ENCODE measurements at regions not wholly inside any gene's neighbourhood (a gene's known extent, or its start where the extent isn't known, plus 50 kb on each side); places are given as distances from the start of the nearest gene placed in this dataset.
"Not testable (repeated sequence)": the region's sequence is repeated elsewhere in the genome, so short reads cannot be mapped to it uniquely, and the experiment has no call there.

GRCh38 chr13:44778761-44779484 lies 202.8 kb upstream of the TSC22D1 start:
- H3K9me3 ChIP-seq (ENCODE audit: control insufficient read depth, low read length, poor library complexity, severe bottlenecking), result no peaks in the 10 kb centered on the region
- ATAC-seq (no peak), DNase-seq (no peak)
- H3K27me3 Mint-ChIP-seq, result no peaks in the 10 kb centered on the region
- H3K27ac Mint-ChIP-seq, result no peak overlapping the region
- H3K4me3 Mint-ChIP-seq, result no peak overlapping the region
- no peaks in the 10 kb centered on the region for H3K4me1 Mint-ChIP-seq
- no peaks in the 10 kb centered on the region for H3K36me3 Mint-ChIP-seq (ENCODE audit: low read depth)

- not testable (repeated sequence) for H3K9me3 ChIP-seq (ENCODE audit: control insufficient read depth, low read length, poor library complexity, severe bottlenecking); H3K36me3 Mint-ChIP-seq (ENCODE audit: low read depth); H3K4me1 Mint-ChIP-seq; H3K4me3 Mint-ChIP-seq; H3K27me3 Mint-ChIP-seq; H3K27ac Mint-ChIP-seq; ATAC-seq; DNase-seq
Measured at GRCh38 chr13:44775290-44775689, 199.2 kb upstream of the TSC22D1 start.

- H3K27ac Mint-ChIP-seq, result no peak overlapping the region
- no peak overlapping the region for H3K4me3 Mint-ChIP-seq
- H3K36me3 Mint-ChIP-seq (ENCODE audit: low read depth), result no peaks in the 10 kb centered on the region
- ATAC-seq (no peak), DNase-seq (no peak)
- H3K27me3 Mint-ChIP-seq, result no peaks in the 10 kb centered on the region
- H3K4me1 Mint-ChIP-seq, result peaks cover 29% of the 10 kb centered on the region
- no peaks in the 10 kb centered on the region for H3K9me3 ChIP-seq (ENCODE audit: control insufficient read depth, low read length, poor library complexity, severe bottlenecking)
Measured at GRCh38 chr13:44770951-44771350, 194.8 kb upstream of the TSC22D1 start.

- DNase-seq (no peak), ATAC-seq (no peak)
- H3K4me1 Mint-ChIP-seq, result peaks cover 30% of the 10 kb centered on the region
- no peak overlapping the region for H3K4me3 Mint-ChIP-seq
- no peaks in the 10 kb centered on the region for H3K27me3 Mint-ChIP-seq
- no peaks in the 10 kb centered on the region for H3K36me3 Mint-ChIP-seq (ENCODE audit: low read depth)
- no peaks in the 10 kb centered on the region for H3K9me3 ChIP-seq (ENCODE audit: control insufficient read depth, low read length, poor library complexity, severe bottlenecking)
- peak overlapping the region; percentile 89 for H3K27ac Mint-ChIP-seq
Measured at GRCh38 chr13:44769686-44770085, 193.6 kb upstream of the TSC22D1 start.

GRCh38 chr13:44768775-44769581 lies 192.8 kb upstream of the TSC22D1 start:
- no peak for DNase-seq
- Mint-ChIP-seq H3K4me3 (no peak overlapping the region), H3K4me1 (peaks cover 32% of the 10 kb centered on the region), H3K27me3 (no peaks in the 10 kb centered on the region), H3K27ac (peak overlapping the region; percentile 89), H3K36me3 (ENCODE audit: low read depth) (no peaks in the 10 kb centered on the region)
- peak; percentile 2 for ATAC-seq
- H3K9me3 ChIP-seq (ENCODE audit: control insufficient read depth, low read length, poor library complexity, severe bottlenecking), result no peaks in the 10 kb centered on the region

GRCh38 chr13:44768239-44768638 lies 192.1 kb upstream of the TSC22D1 start:
- no peaks in the 10 kb centered on the region for H3K36me3 Mint-ChIP-seq (ENCODE audit: low read depth)
- peak; percentile 92 for ATAC-seq
- no peaks in the 10 kb centered on the region for H3K27me3 Mint-ChIP-seq
- H3K9me3 ChIP-seq (ENCODE audit: control insufficient read depth, low read length, poor library complexity, severe bottlenecking), result no peaks in the 10 kb centered on the region
- peak overlapping the region; percentile 10 for H3K4me3 Mint-ChIP-seq
- peak overlapping the region; percentile 89 for H3K27ac Mint-ChIP-seq
- peak in 1 of 3 donors; percentile 13 for DNase-seq
- peaks cover 32% of the 10 kb centered on the region for H3K4me1 Mint-ChIP-seq

GRCh38 chr13:44765001-44765471 lies 188.9 kb upstream of the TSC22D1 start:
- Mint-ChIP-seq H3K36me3 (ENCODE audit: low read depth) (no peaks in the 10 kb centered on the region), H3K27ac (no peak overlapping the region), H3K27me3 (no peaks in the 10 kb centered on the region), H3K4me3 (no peak overlapping the region), H3K4me1 (peaks cover 29% of the 10 kb centered on the region)
- ATAC-seq, result no peak
- DNase-seq, result no peak
- H3K9me3 ChIP-seq (ENCODE audit: control insufficient read depth, low read length, poor library complexity, severe bottlenecking), result no peaks in the 10 kb centered on the region

- H3K36me3 Mint-ChIP-seq (ENCODE audit: low read depth), result no peaks in the 10 kb centered on the region
- no peak overlapping the region for H3K4me3 Mint-ChIP-seq
- H3K27ac Mint-ChIP-seq, result no peak overlapping the region
- DNase-seq, result no peak
- no peaks in the 10 kb centered on the region for H3K9me3 ChIP-seq (ENCODE audit: control insufficient read depth, low read length, poor library complexity, severe bottlenecking)
- H3K27me3 Mint-ChIP-seq, result no peaks in the 10 kb centered on the region
- no peak for ATAC-seq
- H3K4me1 Mint-ChIP-seq, result peaks cover 24% of the 10 kb centered on the region
Measured at GRCh38 chr13:44764302-44764692, 188.2 kb upstream of the TSC22D1 start.

GRCh38 chr13:44763615-44764301 lies 187.6 kb upstream of the TSC22D1 start:
- Mint-ChIP-seq H3K27me3 (no peaks in the 10 kb centered on the region), H3K36me3 (ENCODE audit: low read depth) (no peaks in the 10 kb centered on the region), H3K4me1 (peaks cover 21% of the 10 kb centered on the region), H3K27ac (peak overlapping the region; percentile 14), H3K4me3 (no peak overlapping the region)
- ATAC-seq (no peak), DNase-seq (no peak)
- H3K9me3 ChIP-seq (ENCODE audit: control insufficient read depth, low read length, poor library complexity, severe bottlenecking), result no peaks in the 10 kb centered on the region

GRCh38 chr13:44762911-44763310 lies 186.8 kb upstream of the TSC22D1 start:
- ATAC-seq, result no peak
- no peak for DNase-seq
- H3K9me3 ChIP-seq (ENCODE audit: control insufficient read depth, low read length, poor library complexity, severe bottlenecking), result no peaks in the 10 kb centered on the region
- Mint-ChIP-seq H3K27ac (no peak overlapping the region), H3K4me3 (no peak overlapping the region), H3K36me3 (ENCODE audit: low read depth) (no peaks in the 10 kb centered on the region), H3K4me1 (peaks cover 17% of the 10 kb centered on the region), H3K27me3 (no peaks in the 10 kb centered on the region)

GRCh38 chr13:44760434-44760833 lies 184.3 kb upstream of the TSC22D1 start:
- Mint-ChIP-seq H3K4me1 (peaks cover 15% of the 10 kb centered on the region), H3K27ac (no peak overlapping the region), H3K36me3 (ENCODE audit: low read depth) (no peaks in the 10 kb centered on the region), H3K4me3 (no peak overlapping the region), H3K27me3 (no peaks in the 10 kb centered on the region)
- H3K9me3 ChIP-seq (ENCODE audit: control insufficient read depth, low read length, poor library complexity, severe bottlenecking), result no peaks in the 10 kb centered on the region
- DNase-seq, result no peak
- ATAC-seq, result no peak

GRCh38 chr13:44759384-44760360 lies 183.5 kb upstream of the TSC22D1 start:
- no peaks in the 10 kb centered on the region for H3K27me3 Mint-ChIP-seq
- H3K4me3 Mint-ChIP-seq, result no peak overlapping the region
- no peaks in the 10 kb centered on the region for H3K9me3 ChIP-seq (ENCODE audit: control insufficient read depth, low read length, poor library complexity, severe bottlenecking)
- ATAC-seq (no peak), DNase-seq (no peak)
- H3K27ac Mint-ChIP-seq, result peak overlapping the region; percentile 62
- no peaks in the 10 kb centered on the region for H3K36me3 Mint-ChIP-seq (ENCODE audit: low read depth)
- H3K4me1 Mint-ChIP-seq, result peaks cover 15% of the 10 kb centered on the region
